Hepatocyte (in vitro differentiated cells): ENCODE measurements at regions not wholly inside any gene's neighbourhood (a gene's known extent, or its start where the extent isn't known, plus 50 kb on each side); places are given as distances from the start of the nearest gene placed in this dataset.

ENCODE experiments used
- DNase-seq: peaks from one replicate; pipeline ENCODE4 v3.0.0-alpha.2; 2016; ENCODE audit warnings: low spot score
- H2AFZ ChIP-seq: fragments of 200-600 bp; sonication (generic); 2 replicates; pipeline ENCODE4 v1.6.0; 2016; ENCODE audit warnings: antibody characterized with exemption, mild to moderate bottlenecking
- H3K27ac ChIP-seq: fragments of 200-600 bp; sonication (generic); 2 replicates; pipeline ENCODE4 v1.5.1; 2016; ENCODE audit warnings: mild to moderate bottlenecking
- H3K27me3 ChIP-seq: fragments of 200-600 bp; sonication (generic); 2 replicates; pipeline ENCODE4 v1.6.1; 2016
- H3K36me3 ChIP-seq: fragments of 200-600 bp; sonication (generic); replicated peaks from 2 replicates; pipeline ENCODE4 v1.5.1; 2016; ENCODE audit warnings: low read depth; ENCODE audit not compliant: insufficient read depth
- H3K4me1 ChIP-seq: fragments of 200-600 bp; sonication (generic); 2 replicates; pipeline ENCODE4 v1.5.1; 2016; ENCODE audit warnings: mild to moderate bottlenecking, moderate library complexity; ENCODE audit not compliant: insufficient read depth
- H3K4me2 ChIP-seq: fragments of 200-600 bp; sonication (generic); 2 replicates; pipeline ENCODE4 v1.6.0; 2016
- H3K4me3 ChIP-seq: fragments of 200-600 bp; sonication (generic); 2 replicates; pipeline ENCODE4 v1.5.1; 2016; ENCODE audit warnings: mild to moderate bottlenecking
- H3K79me2 ChIP-seq: fragments of 200-600 bp; sonication (generic); 2 replicates; pipeline ENCODE4 v1.6.0; 2017; ENCODE audit warnings: mild to moderate bottlenecking
- H3K9me2 ChIP-seq: fragments of 200-600 bp; sonication (generic); replicated peaks from 2 replicates; pipeline ENCODE4 v1.6.0; 2017; ENCODE audit warnings: mild to moderate bottlenecking; ENCODE audit not compliant: insufficient read depth
- H3K9me3 ChIP-seq: fragments of 200-600 bp; sonication (generic); 2 replicates; pipeline ENCODE4 v1.5.1; 2016; ENCODE audit warnings: low read depth, mild to moderate bottlenecking
- H4K20me1 ChIP-seq: fragments of 200-600 bp; sonication (generic); 2 replicates; pipeline ENCODE4 v1.6.0; 2016; ENCODE audit warnings: mild to moderate bottlenecking; ENCODE audit not compliant: insufficient read depth, poor library complexity, severe bottlenecking
- CTCF ChIP-seq: fragments of 200-600 bp; sonication (generic); IDR thresholded peaks from 2 replicates; pipeline ENCODE4 v1.5.1; 2016; ENCODE audit warnings: antibody characterized with exemption, mild to moderate bottlenecking; ENCODE audit not compliant: poor library complexity
- EZH2 ChIP-seq: fragments of 200-600 bp; sonication (generic); IDR thresholded peaks from 2 replicates; pipeline ENCODE4 v1.6.1; 2016; ENCODE audit warnings: antibody characterized with exemption, mild to moderate bottlenecking, borderline replicate concordance
- EZH2phosphoT487 ChIP-seq: fragments of 200-600 bp; sonication (generic); IDR thresholded peaks from one replicate; pipeline ENCODE4 v1.6.1; 2018; ENCODE audit warnings: antibody characterized with exemption, mild to moderate bottlenecking, low read depth, moderate library complexity; ENCODE audit not compliant: unreplicated experiment, severe bottlenecking
- WGBS: methylation state at CpG from one replicate; pipeline ENCODE4 v1.1.6; 2016; ENCODE audit warnings: low lambda C conversion rate; ENCODE audit errors: missing lambda C conversion rate; 5-methylcytosine and 5-hydroxymethylcytosine counted together

DNA sequence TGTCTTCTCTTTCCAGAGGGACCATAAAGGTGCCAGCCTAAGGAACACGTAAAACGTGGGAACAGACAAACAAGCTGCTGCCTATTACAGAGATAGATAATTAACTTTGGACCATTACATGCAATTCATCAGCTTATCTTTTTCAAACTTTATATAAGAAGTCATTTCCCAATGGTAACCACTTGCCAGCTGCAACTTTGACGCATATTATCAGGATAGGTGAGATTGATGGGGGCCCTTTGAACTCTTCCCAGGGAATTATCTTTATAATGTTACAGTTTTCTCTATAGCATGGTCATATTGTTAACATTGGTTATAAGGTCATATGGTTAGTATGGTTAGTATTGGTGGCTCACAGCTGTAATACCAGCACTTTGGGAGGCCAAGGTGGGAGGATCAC, 94.1 kb upstream of the BMP2K start:
- 82% methylated on average over 3 of the region's 3 CpGs for WGBS
- Histone ChIP-seq H3K4me1 (no peaks in the 10 kb centered on the region), H3K4me2 (no peak overlapping the region), H2AFZ (no peak overlapping the region), H3K79me2 (no peaks in the 10 kb centered on the region), H3K36me3 (no peaks in the 10 kb centered on the region), H3K4me3 (no peak overlapping the region), H3K9me3 (no peaks in the 10 kb centered on the region), H4K20me1 (no peaks in the 10 kb centered on the region), H3K27me3 (no peaks in the 10 kb centered on the region), H3K9me2 (no peaks in the 10 kb centered on the region), H3K27ac (no peak overlapping the region)
- DNase-seq, result no peak
- TF ChIP-seq EZH2phosphoT487 (no peak), CTCF (no peak), EZH2 (no peak)

- TF ChIP-seq EZH2phosphoT487 (no peak), EZH2 (no peak)
- H2AFZ ChIP-seq, result no peak overlapping the region
- no peak for DNase-seq
- H4K20me1 ChIP-seq, result no peaks in the 10 kb centered on the region
- H3K36me3 ChIP-seq, result no peaks in the 10 kb centered on the region
- H3K27me3 ChIP-seq, result no peaks in the 10 kb centered on the region
- H3K27ac ChIP-seq, result no peak overlapping the region
- H3K4me3 ChIP-seq, result no peak overlapping the region
- no peaks in the 10 kb centered on the region for H3K9me2 ChIP-seq
- no peaks in the 10 kb centered on the region for H3K9me3 ChIP-seq
- H3K79me2 ChIP-seq, result no peaks in the 10 kb centered on the region
- no peak overlapping the region for H3K4me2 ChIP-seq
- no peaks in the 10 kb centered on the region for H3K4me1 ChIP-seq
These were observed 92.8 kb upstream of the BMP2K start for GRCh38 chr4:78683352-78683751.

DNA sequence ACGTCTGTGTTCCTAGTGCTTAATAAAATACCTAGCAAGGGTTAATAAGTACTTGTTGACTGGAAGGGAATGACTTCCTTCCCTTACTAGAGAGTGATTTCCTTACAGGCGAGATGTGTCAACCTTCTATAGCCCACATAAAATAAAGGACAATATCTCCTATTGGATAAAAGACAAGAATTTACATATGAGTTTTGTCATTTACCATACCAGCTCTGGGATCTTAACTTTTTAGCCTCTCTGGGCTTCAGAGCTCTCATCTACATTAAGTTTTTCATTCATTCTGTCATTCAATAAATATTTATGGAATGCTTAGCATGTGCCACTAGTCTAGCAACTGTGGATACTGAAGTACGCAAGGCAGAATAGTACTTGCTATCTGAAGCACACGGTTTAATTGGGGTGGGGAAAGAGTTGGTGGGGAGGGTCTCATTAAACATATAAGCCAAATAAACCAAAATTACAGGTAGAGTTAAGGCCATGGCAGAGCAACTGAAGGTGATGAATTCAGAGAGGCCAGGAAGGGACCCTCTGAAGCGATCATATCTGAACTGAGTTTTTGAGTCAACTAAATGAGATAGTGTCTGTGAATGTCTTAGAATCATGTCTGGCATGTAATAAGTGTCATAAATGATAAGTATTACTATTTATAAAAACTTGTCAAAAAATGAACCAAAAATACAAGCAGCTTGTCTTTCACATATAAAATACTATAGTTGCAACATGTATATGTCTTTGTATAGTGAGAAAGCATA, 91.6 kb upstream of the BMP2K start:
- no peaks in the 10 kb centered on the region for H3K4me1 ChIP-seq
- H3K9me3 ChIP-seq, result no peaks in the 10 kb centered on the region
- H3K27ac ChIP-seq, result no peak overlapping the region
- TF ChIP-seq EZH2, result no peak
- TF ChIP-seq CTCF, result no peak
- TF ChIP-seq EZH2phosphoT487, result no peak
- no peak overlapping the region for H3K4me3 ChIP-seq
- no peaks in the 10 kb centered on the region for H4K20me1 ChIP-seq
- WGBS, result 63% methylated on average over 5 of the region's 5 CpGs
- DNase-seq, result no peak
- H3K4me2 ChIP-seq, result no peak overlapping the region
- H3K27me3 ChIP-seq, result no peaks in the 10 kb centered on the region
- H3K79me2 ChIP-seq, result no peaks in the 10 kb centered on the region
- H3K9me2 ChIP-seq, result no peaks in the 10 kb centered on the region
- H2AFZ ChIP-seq, result no peak overlapping the region
- H3K36me3 ChIP-seq, result no peaks in the 10 kb centered on the region

DNA sequence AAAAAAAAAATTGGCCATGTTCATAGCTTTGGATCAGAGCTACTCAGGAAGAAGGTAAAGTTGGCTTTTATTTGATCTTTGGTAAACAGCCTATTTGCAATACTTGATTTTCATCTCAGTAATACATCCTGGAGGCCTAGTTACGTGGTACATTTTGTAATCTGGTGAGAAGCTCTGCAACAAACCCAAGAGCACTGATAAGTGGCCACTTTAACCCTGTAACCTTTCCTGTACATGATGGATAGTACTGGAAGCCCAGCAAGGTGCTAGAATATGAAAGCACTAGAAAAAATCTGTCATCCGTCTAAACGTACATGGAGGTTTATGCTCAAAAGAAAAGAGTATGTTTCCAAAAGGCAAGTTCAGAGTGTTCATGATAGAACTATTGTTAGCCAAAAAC, 88.3 kb upstream of the BMP2K start:
- no peak for DNase-seq
- 93% methylated on average over 3 of the region's 3 CpGs for WGBS

More for the DNA sequence above, 88.3 kb upstream of the BMP2K start:
- H3K79me2 ChIP-seq, result no peaks in the 10 kb centered on the region
- H3K27ac ChIP-seq, result no peak overlapping the region
- H4K20me1 ChIP-seq, result no peaks in the 10 kb centered on the region
- H3K4me1 ChIP-seq, result peaks cover 5% of the 10 kb centered on the region
- H2AFZ ChIP-seq, result no peak overlapping the region
- H3K4me3 ChIP-seq, result no peak overlapping the region
- TF ChIP-seq CTCF (no peak), EZH2 (no peak), EZH2phosphoT487 (no peak)
- no peaks in the 10 kb centered on the region for H3K27me3 ChIP-seq
- H3K36me3 ChIP-seq, result no peaks in the 10 kb centered on the region
- no peaks in the 10 kb centered on the region for H3K9me3 ChIP-seq
- no peaks in the 10 kb centered on the region for H3K9me2 ChIP-seq
- no peak overlapping the region for H3K4me2 ChIP-seq
